H1 (cell line): ENCODE measurements at regions not wholly inside any gene's neighbourhood (a gene's known extent, or its start where the extent isn't known, plus 50 kb on each side); places are given as distances from the start of the nearest gene placed in this dataset.

Experiments used
- HDAC6 ChIP-seq: IDR thresholded peaks from one replicate; pipeline ENCODE4 v1.7.1; 2012; ENCODE audit warnings: low read depth, mild to moderate bottlenecking, inconsistent platforms, low read length, moderate library complexity
- KDM1A ChIP-seq: fragments of 200-600, 300-600 bp; sonication (generic); IDR thresholded peaks from 2 replicates; pipeline ENCODE4 v1.7.1; 2016; ENCODE audit warnings: mild to moderate bottlenecking, low read length, borderline replicate concordance
- NRF1 ChIP-seq: IDR thresholded peaks from 2 replicates; pipeline ENCODE4 v1.6.1; 2011; ENCODE audit warnings: mild to moderate bottlenecking, low read depth, low read length, improper control_type of control experiment
- RAD21 ChIP-seq, 2 experiments: IDR thresholded peaks in 1 of 2; conservative IDR thresholded peaks in 1 of 2; 2 replicates each; pipeline ENCODE4 v1.6.1; 2011; ENCODE audit warnings: low read depth in 2 of 2, low read length in 2 of 2, improper control_type of control experiment in 1 of 2, inconsistent platforms in 1 of 2, mild to moderate bottlenecking in 1 of 2, moderate library complexity in 1 of 2
- SP1 ChIP-seq: IDR thresholded peaks from 2 replicates; pipeline ENCODE4 v1.6.1; 2011; ENCODE audit warnings: low read depth, low read length
- SP2 ChIP-seq: IDR thresholded peaks from 2 replicates; pipeline ENCODE4 v1.6.1; 2012; ENCODE audit warnings: mild to moderate bottlenecking, low read length, inconsistent platforms
- SUZ12 ChIP-seq: fragments of 200-600 bp; sonication (generic); IDR thresholded peaks from 2 replicates; pipeline ENCODE4 v1.6.1; 2012; ENCODE audit warnings: mild to moderate bottlenecking, inconsistent platforms, low read length, moderate library complexity, mixed read lengths
- YY1 ChIP-seq: IDR thresholded peaks from 2 replicates; pipeline ENCODE4 v1.6.1; 2011; ENCODE audit warnings: low read depth, mild to moderate bottlenecking, low read length

GRCh38 chr5:68746643-68747420 lies 347.0 kb upstream of the SLC30A5 start (continued):
- TF ChIP-seq RAD21 (IDR thresholded peaks at IDR 0.05 in 1 of 2, conservative IDR thresholded peaks at IDR 0.05 in 1 of 2; ENCODE audit: low read depth in 2 of 2, low read length in 2 of 2) = no peak
- no peak for TF ChIP-seq SUZ12
- TF ChIP-seq KDM1A = no peak
- no peak for TF ChIP-seq SP1
- TF ChIP-seq SP2 = no peak
- no peak for TF ChIP-seq YY1
- TF ChIP-seq HDAC6 = no peak
- TF ChIP-seq NRF1 = no peak
